ENCODE measurements at regions not wholly inside any gene's neighbourhood (a gene's known extent, or its start where the extent isn't known, plus 50 kb on each side); places are given as distances from the start of the nearest gene placed in this dataset.

DNA sequence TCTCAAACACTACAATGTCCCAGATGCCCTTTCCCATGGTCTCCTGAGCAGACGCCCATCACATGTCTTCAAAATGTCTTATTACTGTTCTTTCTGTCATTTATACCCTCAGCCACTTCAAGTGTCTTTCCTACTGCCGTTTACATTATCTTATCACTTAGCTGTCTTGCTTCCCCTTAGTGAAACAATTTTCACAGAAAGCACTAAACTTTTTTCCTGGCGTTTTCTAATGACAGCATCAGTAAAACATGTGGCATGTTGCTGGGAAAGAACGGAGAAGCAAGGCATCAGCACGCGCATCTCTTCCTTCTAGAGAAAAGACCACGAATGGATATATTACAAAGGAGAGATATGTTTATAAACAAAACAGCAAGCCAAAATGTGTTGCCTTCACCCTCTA, 189.7 kb upstream of the SLIT2 start:
- TF ChIP-seq, protein P1, sequence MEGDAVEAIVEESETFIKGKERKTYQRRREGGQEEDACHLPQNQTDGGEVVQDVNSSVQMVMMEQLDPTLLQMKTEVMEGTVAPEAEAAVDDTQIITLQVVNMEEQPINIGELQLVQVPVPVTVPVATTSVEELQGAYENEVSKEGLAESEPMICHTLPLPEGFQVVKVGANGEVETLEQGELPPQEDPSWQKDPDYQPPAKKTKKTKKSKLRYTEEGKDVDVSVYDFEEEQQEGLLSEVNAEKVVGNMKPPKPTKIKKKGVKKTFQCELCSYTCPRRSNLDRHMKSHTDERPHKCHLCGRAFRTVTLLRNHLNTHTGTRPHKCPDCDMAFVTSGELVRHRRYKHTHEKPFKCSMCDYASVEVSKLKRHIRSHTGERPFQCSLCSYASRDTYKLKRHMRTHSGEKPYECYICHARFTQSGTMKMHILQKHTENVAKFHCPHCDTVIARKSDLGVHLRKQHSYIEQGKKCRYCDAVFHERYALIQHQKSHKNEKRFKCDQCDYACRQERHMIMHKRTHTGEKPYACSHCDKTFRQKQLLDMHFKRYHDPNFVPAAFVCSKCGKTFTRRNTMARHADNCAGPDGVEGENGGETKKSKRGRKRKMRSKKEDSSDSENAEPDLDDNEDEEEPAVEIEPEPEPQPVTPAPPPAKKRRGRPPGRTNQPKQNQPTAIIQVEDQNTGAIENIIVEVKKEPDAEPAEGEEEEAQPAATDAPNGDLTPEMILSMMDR (conservative IDR thresholded peaks at IDR 0.05; ENCODE audit: low read depth, low read length): no peak
- H3K4me3 ChIP-seq (ENCODE audit: low read depth, low read length): no peak overlapping the region
- DNase-seq (ENCODE audit: low read depth): no peak

DNA sequence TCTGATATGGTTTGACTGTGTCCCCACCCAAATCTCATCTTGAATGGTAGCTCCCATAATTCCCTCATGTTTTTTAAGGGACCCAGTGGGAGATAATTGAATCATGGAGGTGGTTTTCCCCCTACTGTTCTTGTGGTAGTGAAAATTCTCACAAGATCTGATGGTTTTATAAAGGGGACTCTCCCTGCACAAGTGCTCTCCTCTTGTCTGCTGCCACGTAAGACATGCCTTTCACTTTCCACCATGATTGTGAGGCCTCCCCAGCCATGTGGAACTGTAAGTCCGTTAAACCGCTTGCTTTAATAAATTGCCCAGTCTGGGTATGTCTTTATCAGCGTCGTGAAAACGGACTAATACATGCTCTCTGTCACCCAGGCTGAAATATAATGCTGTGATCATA, 200.9 kb upstream of the SLIT2 start:
- TF ChIP-seq, protein P1 (conservative IDR thresholded peaks at IDR 0.05; ENCODE audit: low read depth, low read length): no peak
- no peak overlapping the region for H3K4me3 ChIP-seq (ENCODE audit: low read depth, low read length)
- no peak for DNase-seq (ENCODE audit: low read depth)

DNA sequence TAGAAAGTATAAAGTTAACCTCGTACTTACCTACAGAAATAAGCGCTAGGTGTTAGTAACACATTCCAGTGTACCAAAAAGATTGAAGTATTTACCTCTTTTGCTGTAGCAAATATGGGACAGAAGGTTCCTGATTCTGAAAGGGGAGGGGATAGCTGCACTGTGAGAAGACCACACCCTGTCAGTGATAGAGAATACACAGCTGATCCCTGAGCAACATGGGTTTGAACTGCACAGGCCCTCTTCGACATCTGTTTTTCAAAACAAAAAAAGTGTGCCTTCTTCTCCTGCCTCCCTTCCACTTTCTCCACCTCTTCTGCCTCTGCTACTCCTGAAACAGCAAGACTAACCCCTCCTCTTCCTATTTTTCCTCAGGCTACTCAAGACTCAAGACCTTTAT, 201.8 kb upstream of the SLIT2 start:
- H3K4me3 ChIP-seq (ENCODE audit: low read depth, low read length): no peak overlapping the region
- no peak for DNase-seq (ENCODE audit: low read depth)
- TF ChIP-seq, protein P1 (conservative IDR thresholded peaks at IDR 0.05; ENCODE audit: low read depth, low read length): no peak

DNA sequence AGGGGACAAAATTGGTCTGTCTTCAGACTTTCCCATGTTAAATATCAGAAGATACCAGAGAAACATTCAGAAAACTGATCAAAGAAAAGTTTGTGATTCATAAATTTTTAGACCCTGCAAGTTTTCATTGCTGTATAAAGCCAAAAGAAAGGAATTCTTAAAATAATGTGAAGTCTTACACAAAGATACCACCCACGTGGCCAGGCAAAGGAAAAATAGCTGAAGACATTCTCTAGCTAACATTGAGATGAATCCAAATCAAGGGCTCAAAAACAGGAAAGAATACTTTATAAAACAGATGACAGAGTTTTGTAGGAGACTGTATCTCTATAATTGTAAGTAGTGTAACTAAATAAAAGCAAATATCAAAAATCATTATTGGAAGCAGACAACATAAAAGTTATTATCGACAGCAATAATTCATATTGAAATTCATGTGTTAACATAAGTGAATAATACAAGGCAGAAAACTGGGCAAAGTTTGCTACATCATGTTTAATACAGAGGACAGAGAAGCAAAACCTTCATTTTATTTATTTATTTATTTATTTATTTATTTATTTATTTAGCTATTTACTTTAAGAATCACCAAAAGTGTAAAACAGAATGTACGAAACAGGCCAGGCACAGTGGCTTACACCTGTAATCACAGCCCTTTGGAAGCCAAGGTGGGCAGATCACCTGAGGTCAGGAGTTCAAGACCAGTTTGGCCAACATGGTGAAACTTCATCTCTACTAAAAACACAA, 204.6 kb upstream of the SLIT2 start:
- H3K4me3 ChIP-seq (ENCODE audit: low read depth, low read length): no peak overlapping the region
- TF ChIP-seq, protein P1 (conservative IDR thresholded peaks at IDR 0.05; ENCODE audit: low read depth, low read length): no peak
- DNase-seq (ENCODE audit: low read depth): peak; percentile 38

DNA sequence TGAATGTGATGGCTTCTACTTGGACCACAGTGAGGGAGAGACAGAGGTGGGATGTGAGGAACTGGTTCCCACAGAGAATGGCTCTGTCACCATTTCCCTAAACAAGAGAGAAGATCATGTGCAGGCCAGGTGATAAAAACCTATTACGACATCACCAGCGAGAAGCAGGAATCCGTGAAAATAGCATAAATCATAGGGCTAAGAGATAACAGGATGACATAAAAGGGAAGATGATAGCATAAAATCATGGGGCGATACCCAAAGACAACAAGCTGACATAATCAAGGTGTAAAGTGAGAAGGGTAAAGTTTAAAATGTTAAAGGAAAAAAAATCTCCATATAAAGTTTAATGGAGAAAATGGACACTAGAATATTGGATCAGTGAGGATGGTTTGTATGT, 205.5 kb upstream of the SLIT2 start:
- H3K4me3 ChIP-seq (ENCODE audit: low read depth, low read length): no peak overlapping the region
- TF ChIP-seq, protein P1 (conservative IDR thresholded peaks at IDR 0.05; ENCODE audit: low read depth, low read length): no peak
- DNase-seq (ENCODE audit: low read depth): no peak

DNA sequence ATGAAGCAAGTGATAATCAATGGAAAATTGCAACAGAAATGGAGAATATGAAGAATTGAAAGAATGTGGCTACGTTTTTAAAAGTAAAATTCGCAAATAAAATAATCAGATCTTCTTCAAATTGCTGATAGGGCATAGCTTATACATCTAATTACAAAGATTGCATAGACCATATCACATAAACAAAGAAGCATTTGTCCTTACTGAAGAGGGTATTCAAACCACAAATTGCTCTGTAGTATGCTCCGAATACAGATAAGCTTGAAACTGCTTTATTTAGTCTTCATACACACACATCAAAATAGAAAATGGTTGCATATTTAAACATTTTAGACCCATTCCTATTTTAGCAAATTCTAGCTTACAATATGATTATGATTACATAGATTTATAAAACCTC, 206.7 kb upstream of the SLIT2 start:
- no peak for DNase-seq (ENCODE audit: low read depth)
- H3K4me3 ChIP-seq (ENCODE audit: low read depth, low read length): no peak overlapping the region
- TF ChIP-seq, protein P1 (conservative IDR thresholded peaks at IDR 0.05; ENCODE audit: low read depth, low read length): no peak

DNA sequence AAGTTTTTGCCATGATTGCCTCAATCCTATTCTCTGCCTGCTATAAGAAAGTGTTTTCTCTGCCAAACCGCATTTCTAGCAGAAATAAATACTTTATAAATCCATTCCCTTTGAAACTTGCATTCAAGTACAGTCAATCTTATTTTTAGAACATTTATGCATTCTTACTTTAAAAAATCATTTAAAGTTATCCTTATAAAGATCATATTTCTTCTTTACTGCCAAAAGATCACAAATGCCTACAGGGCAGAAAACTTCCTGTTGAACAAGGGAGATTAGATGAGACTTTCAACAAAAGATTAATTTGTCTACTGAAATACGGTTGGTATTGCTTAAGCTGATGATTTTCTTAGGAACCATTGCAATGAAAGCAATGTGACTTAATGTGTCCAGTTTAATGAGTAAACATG, 207.2 kb upstream of the SLIT2 start:
- no peak overlapping the region for H3K4me3 ChIP-seq (ENCODE audit: low read depth, low read length)
- DNase-seq (ENCODE audit: low read depth): peak; percentile 51
- TF ChIP-seq, protein P1 (conservative IDR thresholded peaks at IDR 0.05; ENCODE audit: low read depth, low read length): no peak

Data from choroid plexus epithelial cell (primary cell).